ENCODE measurements at regions not wholly inside any gene's neighbourhood (a gene's known extent, or its start where the extent isn't known, plus 50 kb on each side); places are given as distances from the start of the nearest gene placed in this dataset.

- FAIRE-seq (no peak), DNase-seq (ENCODE audit: low read depth) (no peak)
- Histone ChIP-seq H3K27me3 (ENCODE audit: control insufficient read depth, insufficient read depth, low read length) (no peaks in the 10 kb centered on the region), H3K36me3 (ENCODE audit: control insufficient read depth, insufficient read depth, low read length) (no peaks in the 10 kb centered on the region), H3K4me3 (ENCODE audit: low read depth, low read length) (no peak overlapping the region)
- TF ChIP-seq, protein P1, sequence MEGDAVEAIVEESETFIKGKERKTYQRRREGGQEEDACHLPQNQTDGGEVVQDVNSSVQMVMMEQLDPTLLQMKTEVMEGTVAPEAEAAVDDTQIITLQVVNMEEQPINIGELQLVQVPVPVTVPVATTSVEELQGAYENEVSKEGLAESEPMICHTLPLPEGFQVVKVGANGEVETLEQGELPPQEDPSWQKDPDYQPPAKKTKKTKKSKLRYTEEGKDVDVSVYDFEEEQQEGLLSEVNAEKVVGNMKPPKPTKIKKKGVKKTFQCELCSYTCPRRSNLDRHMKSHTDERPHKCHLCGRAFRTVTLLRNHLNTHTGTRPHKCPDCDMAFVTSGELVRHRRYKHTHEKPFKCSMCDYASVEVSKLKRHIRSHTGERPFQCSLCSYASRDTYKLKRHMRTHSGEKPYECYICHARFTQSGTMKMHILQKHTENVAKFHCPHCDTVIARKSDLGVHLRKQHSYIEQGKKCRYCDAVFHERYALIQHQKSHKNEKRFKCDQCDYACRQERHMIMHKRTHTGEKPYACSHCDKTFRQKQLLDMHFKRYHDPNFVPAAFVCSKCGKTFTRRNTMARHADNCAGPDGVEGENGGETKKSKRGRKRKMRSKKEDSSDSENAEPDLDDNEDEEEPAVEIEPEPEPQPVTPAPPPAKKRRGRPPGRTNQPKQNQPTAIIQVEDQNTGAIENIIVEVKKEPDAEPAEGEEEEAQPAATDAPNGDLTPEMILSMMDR (IDR thresholded peaks at IDR 0.05; ENCODE audit: insufficient read depth, low read length, severe bottlenecking) = no peak
Observed at GRCh38 chr6:26294302-26294701, 70.7 kb upstream of the BTN3A2 start.

GRCh38 chr6:26295691-26296555 lies 69.1 kb upstream of the BTN3A2 start:
- no peak overlapping the region for H3K4me3 ChIP-seq (ENCODE audit: low read depth, low read length)
- FAIRE-seq (peak; percentile 79), DNase-seq (ENCODE audit: low read depth) (peak; percentile 96)

DNA sequence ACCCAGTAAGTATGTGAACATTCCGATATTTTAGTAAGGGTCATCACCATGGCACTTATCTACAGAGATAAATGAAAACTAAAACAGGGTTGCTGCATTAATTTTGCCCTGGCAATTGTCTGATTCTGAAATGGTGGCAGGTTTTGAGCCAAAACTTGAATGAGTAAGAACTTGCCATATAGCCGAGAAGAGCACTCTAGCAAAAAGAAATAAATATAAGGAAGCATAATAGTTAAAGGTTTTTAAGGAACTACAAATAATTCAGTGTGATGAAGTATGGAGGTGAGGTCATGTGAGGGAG lies 68.5 kb upstream of the BTN3A2 start:
- H3K4me3 ChIP-seq (ENCODE audit: low read depth, low read length) = no peak overlapping the region
- H3K36me3 ChIP-seq (ENCODE audit: control insufficient read depth, insufficient read depth, low read length) = no peaks in the 10 kb centered on the region
- DNase-seq (ENCODE audit: low read depth) = no peak
- no peak for FAIRE-seq
- H3K27me3 ChIP-seq (ENCODE audit: control insufficient read depth, insufficient read depth, low read length) = no peaks in the 10 kb centered on the region
- TF ChIP-seq, protein P1 (IDR thresholded peaks at IDR 0.05; ENCODE audit: insufficient read depth, low read length, severe bottlenecking) = no peak

More at GRCh38 chr6:26295691-26296555, 69.1 kb upstream of the BTN3A2 start:
- Histone ChIP-seq H3K36me3 (ENCODE audit: control insufficient read depth, insufficient read depth, low read length) (no peaks in the 10 kb centered on the region), H3K27me3 (ENCODE audit: control insufficient read depth, insufficient read depth, low read length) (no peaks in the 10 kb centered on the region)
- TF ChIP-seq, protein P1 (IDR thresholded peaks at IDR 0.05; ENCODE audit: insufficient read depth, low read length, severe bottlenecking) = no peak

DNA sequence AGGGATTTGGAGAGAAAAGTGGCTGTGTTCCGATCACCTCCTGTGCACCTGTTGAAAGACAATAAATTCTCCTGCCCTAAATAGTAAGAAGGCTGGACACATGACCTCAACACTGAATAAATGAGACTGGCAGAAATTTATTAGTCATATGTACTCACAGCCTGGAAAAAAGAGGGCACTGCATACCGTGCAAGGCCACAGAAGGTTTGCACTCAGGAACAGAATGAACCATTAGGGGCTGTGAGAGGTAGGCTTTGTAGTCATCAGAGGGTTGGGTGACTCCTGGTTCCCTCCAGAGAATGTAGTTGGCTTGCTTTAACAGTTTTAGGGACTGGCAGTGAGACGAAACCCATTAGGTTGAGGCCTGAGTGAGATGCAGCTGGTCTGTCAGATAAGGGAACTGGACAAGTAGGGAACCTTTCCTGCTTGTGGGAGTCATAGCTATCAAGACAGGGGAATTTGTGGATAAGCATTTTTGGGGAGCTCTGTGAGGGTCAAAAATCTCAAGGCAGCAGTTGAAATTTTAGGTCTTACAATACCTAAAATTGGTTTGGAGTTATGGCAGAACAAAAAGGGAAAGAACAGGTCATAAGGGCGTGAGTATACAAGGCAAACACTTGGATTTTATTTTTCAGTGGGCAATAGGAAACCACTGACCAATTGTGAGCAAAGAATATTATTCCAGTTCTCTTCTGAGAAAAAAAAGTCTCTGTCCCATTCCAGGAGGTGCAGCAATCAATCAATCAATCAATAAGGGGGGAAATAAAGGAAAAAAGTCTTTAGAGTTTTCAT lies 67.9 kb upstream of the BTN3A2 start:
- TF ChIP-seq, protein P1 (IDR thresholded peaks at IDR 0.05; ENCODE audit: insufficient read depth, low read length, severe bottlenecking) = no peak
- no peak overlapping the region for H3K4me3 ChIP-seq (ENCODE audit: low read depth, low read length)
- H3K36me3 ChIP-seq (ENCODE audit: control insufficient read depth, insufficient read depth, low read length) = no peaks in the 10 kb centered on the region
- DNase-seq (ENCODE audit: low read depth) (peak; percentile 74), FAIRE-seq (no peak)
- H3K27me3 ChIP-seq (ENCODE audit: control insufficient read depth, insufficient read depth, low read length) = no peaks in the 10 kb centered on the region

DNA sequence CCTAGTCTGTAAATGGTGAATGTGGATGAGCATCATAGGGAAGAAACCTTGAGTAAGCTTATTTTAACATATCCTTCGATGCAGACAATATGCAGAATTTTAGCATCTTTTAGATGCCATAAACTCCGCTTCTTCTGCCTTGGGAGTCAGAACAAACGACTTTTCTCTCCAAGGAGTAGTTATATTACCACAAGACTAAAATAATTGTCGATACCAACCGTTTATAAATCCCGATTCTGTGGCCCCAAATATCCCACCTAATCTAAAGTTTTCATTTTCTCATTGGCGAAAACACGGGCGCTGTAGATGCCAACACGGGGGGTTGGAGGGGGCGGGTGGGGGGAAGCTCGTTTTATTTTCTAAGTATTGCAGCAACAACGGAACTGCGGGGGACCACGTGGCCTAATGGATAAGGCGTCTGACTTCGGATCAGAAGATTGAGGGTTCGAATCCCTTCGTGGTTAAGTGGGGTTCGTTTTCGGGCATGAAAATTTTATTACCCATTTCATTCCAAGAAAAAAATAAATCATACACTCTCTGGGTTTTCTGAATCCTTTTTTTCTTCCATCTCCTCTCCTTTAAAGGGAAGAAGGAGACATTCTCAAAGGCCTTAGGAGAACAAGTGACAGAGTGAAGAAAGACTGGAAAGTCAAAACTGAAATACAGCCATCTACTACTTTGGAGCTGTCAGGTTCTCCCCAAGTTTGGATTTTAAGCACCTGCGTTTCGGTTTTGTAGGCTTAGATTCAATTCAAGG lies 65.5 kb upstream of the BTN3A2 start:
- DNase-seq (ENCODE audit: low read depth) = no peak
- TF ChIP-seq, protein P1 (IDR thresholded peaks at IDR 0.05; ENCODE audit: insufficient read depth, low read length, severe bottlenecking) = no peak
- no peak for FAIRE-seq

More for the DNA sequence above, 65.5 kb upstream of the BTN3A2 start:
- Histone ChIP-seq H3K36me3 (ENCODE audit: control insufficient read depth, insufficient read depth, low read length) (no peaks in the 10 kb centered on the region), H3K27me3 (ENCODE audit: control insufficient read depth, insufficient read depth, low read length) (no peaks in the 10 kb centered on the region), H3K4me3 (ENCODE audit: low read depth, low read length) (no peak overlapping the region)
